ENCODE measurements at regions not wholly inside any gene's neighbourhood (a gene's known extent, or its start where the extent isn't known, plus 50 kb on each side); places are given as distances from the start of the nearest gene placed in this dataset.
"Not testable (repeated sequence)": the region's sequence is repeated elsewhere in the genome, so short reads cannot be mapped to it uniquely, and the experiment has no call there.

- DNase-seq (ENCODE audit: low read depth in 1 of 2, low spot score in 1 of 2): no peak
Observed at GRCh38 chr16:13793841-13794409, 126.0 kb upstream of the ERCC4 start.

GRCh38 chr16:13795131-13795530, 124.8 kb upstream of the ERCC4 start:
- no peak for DNase-seq (ENCODE audit: low read depth in 1 of 2, low spot score in 1 of 2)

GRCh38 chr16:13797718-13798117, 122.2 kb upstream of the ERCC4 start:
- no peak for DNase-seq (ENCODE audit: low read depth in 1 of 2, low spot score in 1 of 2)

GRCh38 chr16:13798211-13798610, 121.7 kb upstream of the ERCC4 start:
- no peak for DNase-seq (ENCODE audit: low read depth in 1 of 2, low spot score in 1 of 2)

GRCh38 chr16:13803974-13804373, 116.0 kb upstream of the ERCC4 start:
- no peak for DNase-seq (ENCODE audit: low read depth in 1 of 2, low spot score in 1 of 2)

GRCh38 chr16:13805951-13806350, 114.0 kb upstream of the ERCC4 start:
- no peak for DNase-seq (ENCODE audit: low read depth in 1 of 2, low spot score in 1 of 2)

- DNase-seq (ENCODE audit: low read depth in 1 of 2, low spot score in 1 of 2): no peak
Observed at GRCh38 chr16:13806671-13807070, 113.3 kb upstream of the ERCC4 start.

GRCh38 chr16:13808102-13808501, 111.9 kb upstream of the ERCC4 start:
- DNase-seq (ENCODE audit: low read depth in 1 of 2, low spot score in 1 of 2): no peak

- DNase-seq (ENCODE audit: low read depth in 1 of 2, low spot score in 1 of 2): no peak
Observed at GRCh38 chr16:13809765-13810164, 110.2 kb upstream of the ERCC4 start.

- no peak for DNase-seq (ENCODE audit: low read depth in 1 of 2, low spot score in 1 of 2)
Observed at GRCh38 chr16:13811834-13812233, 108.1 kb upstream of the ERCC4 start.

- DNase-seq (ENCODE audit: low read depth in 1 of 2, low spot score in 1 of 2): no peak
Observed at GRCh38 chr16:13816701-13817100, 103.3 kb upstream of the ERCC4 start.

GRCh38 chr16:13823501-13823900, 96.5 kb upstream of the ERCC4 start:
- DNase-seq (ENCODE audit: low read depth in 1 of 2, low spot score in 1 of 2): no peak

- no peak for DNase-seq (ENCODE audit: low read depth in 1 of 2, low spot score in 1 of 2)
Observed at GRCh38 chr16:13829697-13830299, 90.2 kb upstream of the ERCC4 start.

GRCh38 chr16:13833515-13833914, 86.4 kb upstream of the ERCC4 start:
- no peak for DNase-seq (ENCODE audit: low read depth in 1 of 2, low spot score in 1 of 2)

GRCh38 chr16:13835387-13835786, 84.6 kb upstream of the ERCC4 start:
- no peak for DNase-seq (ENCODE audit: low read depth in 1 of 2, low spot score in 1 of 2)

- DNase-seq (ENCODE audit: low read depth in 1 of 2, low spot score in 1 of 2): no peak
Observed at GRCh38 chr16:13835935-13836730, 83.8 kb upstream of the ERCC4 start.

- DNase-seq (ENCODE audit: low read depth in 1 of 2, low spot score in 1 of 2): no peak
Observed at GRCh38 chr16:13838401-13839190, 81.4 kb upstream of the ERCC4 start.

GRCh38 chr16:13839577-13839976, 80.4 kb upstream of the ERCC4 start:
- no peak for DNase-seq (ENCODE audit: low read depth in 1 of 2, low spot score in 1 of 2)

- DNase-seq (ENCODE audit: low read depth in 1 of 2, low spot score in 1 of 2): no peak
Observed at GRCh38 chr16:13845232-13845631, 74.7 kb upstream of the ERCC4 start.

- no peak for DNase-seq (ENCODE audit: low read depth in 1 of 2, low spot score in 1 of 2)
Observed at GRCh38 chr16:13848795-13849194, 71.2 kb upstream of the ERCC4 start.

- not testable (repeated sequence) for DNase-seq (ENCODE audit: low read depth in 1 of 2, low spot score in 1 of 2)
Observed at GRCh38 chr16:13850173-13850572, 69.8 kb upstream of the ERCC4 start.

- no peak for DNase-seq (ENCODE audit: low read depth in 1 of 2, low spot score in 1 of 2)
Observed at GRCh38 chr16:13852827-13853226, 67.1 kb upstream of the ERCC4 start.
